ENCODE measurements at regions not wholly inside any gene's neighbourhood (a gene's known extent, or its start where the extent isn't known, plus 50 kb on each side); places are given as distances from the start of the nearest gene placed in this dataset.
A peak's percentile ranks its signal among the peaks of the same experiment; 100 is the strongest.
"Not testable (repeated sequence)": the region's sequence is repeated elsewhere in the genome, so short reads cannot be mapped to it uniquely, and the experiment has no call there.

DNA sequence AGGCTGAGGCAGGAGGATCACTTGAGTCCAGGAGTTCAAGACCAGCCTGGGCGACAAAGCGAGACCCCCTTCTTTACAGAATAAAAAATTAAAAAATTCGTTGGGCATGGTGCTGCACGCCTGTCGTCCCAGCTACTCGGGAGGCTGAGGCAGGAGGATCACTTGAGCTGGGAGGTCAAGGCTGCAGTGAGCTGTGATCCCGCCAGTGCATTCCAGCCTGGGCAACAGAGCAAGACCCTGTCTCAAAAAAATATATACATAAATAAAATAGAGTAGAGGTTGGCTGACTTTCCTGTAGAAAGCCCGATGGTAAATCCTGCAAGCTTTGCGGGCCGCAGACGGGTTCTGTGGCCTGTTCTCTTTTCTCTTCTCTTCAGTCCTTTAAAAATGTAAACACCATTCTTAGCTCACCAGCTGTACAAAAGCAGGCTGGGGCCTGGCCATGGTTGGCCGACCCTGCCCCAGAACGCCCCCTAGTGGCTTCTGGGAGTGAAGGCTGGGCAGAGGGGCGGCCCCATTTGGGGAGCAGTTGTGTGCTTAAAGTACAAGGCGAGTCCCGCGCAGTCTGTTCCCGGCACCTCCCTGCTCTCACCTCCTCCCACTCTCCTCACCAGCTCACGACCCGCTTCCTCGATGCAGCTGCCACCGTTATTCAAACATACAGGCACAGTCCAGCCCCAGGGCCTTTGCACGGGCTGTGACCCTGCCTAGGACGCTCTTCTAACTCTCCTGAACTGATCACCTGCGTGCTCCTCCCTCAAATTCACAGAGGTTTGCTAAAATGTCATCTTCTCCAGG lies 109.5 kb downstream of the CRLF3 start:
- not testable (repeated sequence) for H3K4me3 ChIP-seq (ENCODE audit: low read depth, low read length); H3K36me3 ChIP-seq (ENCODE audit: control insufficient read depth, insufficient read depth, low read length); FAIRE-seq; DNase-seq (ENCODE audit: low read depth); H3K27me3 ChIP-seq (ENCODE audit: control insufficient read depth, insufficient read depth, low read length)
- TF ChIP-seq, protein P1, sequence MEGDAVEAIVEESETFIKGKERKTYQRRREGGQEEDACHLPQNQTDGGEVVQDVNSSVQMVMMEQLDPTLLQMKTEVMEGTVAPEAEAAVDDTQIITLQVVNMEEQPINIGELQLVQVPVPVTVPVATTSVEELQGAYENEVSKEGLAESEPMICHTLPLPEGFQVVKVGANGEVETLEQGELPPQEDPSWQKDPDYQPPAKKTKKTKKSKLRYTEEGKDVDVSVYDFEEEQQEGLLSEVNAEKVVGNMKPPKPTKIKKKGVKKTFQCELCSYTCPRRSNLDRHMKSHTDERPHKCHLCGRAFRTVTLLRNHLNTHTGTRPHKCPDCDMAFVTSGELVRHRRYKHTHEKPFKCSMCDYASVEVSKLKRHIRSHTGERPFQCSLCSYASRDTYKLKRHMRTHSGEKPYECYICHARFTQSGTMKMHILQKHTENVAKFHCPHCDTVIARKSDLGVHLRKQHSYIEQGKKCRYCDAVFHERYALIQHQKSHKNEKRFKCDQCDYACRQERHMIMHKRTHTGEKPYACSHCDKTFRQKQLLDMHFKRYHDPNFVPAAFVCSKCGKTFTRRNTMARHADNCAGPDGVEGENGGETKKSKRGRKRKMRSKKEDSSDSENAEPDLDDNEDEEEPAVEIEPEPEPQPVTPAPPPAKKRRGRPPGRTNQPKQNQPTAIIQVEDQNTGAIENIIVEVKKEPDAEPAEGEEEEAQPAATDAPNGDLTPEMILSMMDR (IDR thresholded peaks at IDR 0.05; ENCODE audit: insufficient read depth, low read length, severe bottlenecking): peak; percentile 48

- DNase-seq (ENCODE audit: low read depth); H3K27me3 ChIP-seq (ENCODE audit: control insufficient read depth, insufficient read depth, low read length); H3K36me3 ChIP-seq (ENCODE audit: control insufficient read depth, insufficient read depth, low read length); H3K4me3 ChIP-seq (ENCODE audit: low read depth, low read length): not testable (repeated sequence)
- FAIRE-seq: peak; percentile 96
These were observed 110.7 kb downstream of the CRLF3 start for GRCh38 chr17:30713805-30714204.

- not testable (repeated sequence) for H3K4me3 ChIP-seq (ENCODE audit: low read depth, low read length); H3K36me3 ChIP-seq (ENCODE audit: control insufficient read depth, insufficient read depth, low read length); DNase-seq (ENCODE audit: low read depth); FAIRE-seq; H3K27me3 ChIP-seq (ENCODE audit: control insufficient read depth, insufficient read depth, low read length)
These were observed 111.6 kb downstream of the CRLF3 start for GRCh38 chr17:30712859-30713258.

DNA sequence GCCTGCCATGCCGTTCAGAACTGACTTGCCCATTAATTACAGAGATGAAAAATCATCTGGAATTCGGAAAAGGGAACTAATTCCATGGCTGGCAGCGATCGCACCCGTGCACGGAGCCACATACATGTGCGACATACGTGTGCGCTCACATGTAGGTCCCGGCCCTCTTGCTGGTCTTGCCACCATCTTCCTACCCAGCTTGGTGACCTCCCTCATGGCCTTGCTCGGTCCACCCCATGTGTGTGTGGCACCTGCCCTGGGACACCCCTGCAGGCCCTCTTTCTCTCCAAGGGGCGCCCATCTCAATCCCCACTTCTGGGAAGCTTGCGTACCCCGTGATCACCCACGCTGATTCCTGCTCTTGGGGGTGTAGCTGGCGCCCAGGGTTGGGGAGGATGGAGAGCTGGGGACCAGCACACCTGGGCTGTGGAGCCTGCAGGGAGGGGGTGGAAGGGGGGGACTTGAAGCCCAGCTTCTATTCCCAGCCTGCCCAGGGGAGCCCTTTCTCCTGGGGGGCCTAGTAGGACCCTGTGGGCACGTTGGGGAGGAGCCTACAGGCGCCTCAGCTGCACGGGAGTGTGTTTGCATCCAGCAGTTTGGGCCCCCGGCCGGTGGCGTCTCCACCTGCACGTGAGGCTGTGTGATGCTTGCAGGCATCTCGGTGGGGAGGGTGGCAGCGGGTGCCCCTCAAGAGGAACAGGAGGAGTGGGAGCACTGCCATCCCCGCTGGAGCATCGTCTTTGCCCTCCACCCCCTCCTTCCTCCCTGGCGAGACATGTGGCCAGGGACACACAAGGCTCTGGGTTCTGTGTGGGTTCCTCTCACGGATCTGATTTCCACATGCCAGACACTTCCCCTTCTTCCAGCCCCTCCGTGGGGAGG lies 112.6 kb downstream of the CRLF3 start:
- not testable (repeated sequence) for FAIRE-seq; DNase-seq (ENCODE audit: low read depth); H3K36me3 ChIP-seq (ENCODE audit: control insufficient read depth, insufficient read depth, low read length); H3K27me3 ChIP-seq (ENCODE audit: control insufficient read depth, insufficient read depth, low read length); H3K4me3 ChIP-seq (ENCODE audit: low read depth, low read length)

DNA sequence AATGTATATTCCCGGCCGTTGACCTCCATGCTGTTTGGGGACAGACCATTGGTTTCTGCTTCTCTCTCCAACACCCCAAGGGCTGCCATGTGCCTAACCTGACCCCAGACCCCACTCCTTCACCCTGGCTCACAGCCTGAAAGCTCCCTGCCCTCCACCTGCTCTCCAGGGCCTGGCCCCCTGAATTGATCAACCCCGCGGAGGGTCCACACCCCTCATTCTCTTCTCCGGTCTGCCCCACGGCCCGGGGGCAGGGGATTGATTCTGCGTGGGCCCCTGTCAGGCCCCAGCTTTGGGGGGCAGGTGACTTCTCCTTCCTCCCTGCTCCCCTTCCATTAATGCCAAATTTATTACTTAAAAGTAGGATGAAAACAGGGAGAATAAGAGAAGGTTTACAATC lies 113.3 kb downstream of the CRLF3 start:
- not testable (repeated sequence) for DNase-seq (ENCODE audit: low read depth); H3K36me3 ChIP-seq (ENCODE audit: control insufficient read depth, insufficient read depth, low read length); FAIRE-seq; H3K4me3 ChIP-seq (ENCODE audit: low read depth, low read length); H3K27me3 ChIP-seq (ENCODE audit: control insufficient read depth, insufficient read depth, low read length)

- not testable (repeated sequence) for FAIRE-seq; DNase-seq (ENCODE audit: low read depth); H3K36me3 ChIP-seq (ENCODE audit: control insufficient read depth, insufficient read depth, low read length)
These were observed 114.0 kb downstream of the CRLF3 start for GRCh38 chr17:30710276-30711088.

GRCh38 chr17:30709561-30710275 lies 114.8 kb downstream of the CRLF3 start:
- H3K36me3 ChIP-seq (ENCODE audit: control insufficient read depth, insufficient read depth, low read length); H3K27me3 ChIP-seq (ENCODE audit: control insufficient read depth, insufficient read depth, low read length); FAIRE-seq; DNase-seq (ENCODE audit: low read depth): not testable (repeated sequence)
- peak overlapping the region; percentile 53 for H3K4me3 ChIP-seq (ENCODE audit: low read depth, low read length)

More at GRCh38 chr17:30710276-30711088, 114.0 kb downstream of the CRLF3 start:
- peak overlapping the region; percentile 53 for H3K4me3 ChIP-seq (ENCODE audit: low read depth, low read length)
- H3K27me3 ChIP-seq (ENCODE audit: control insufficient read depth, insufficient read depth, low read length): not testable (repeated sequence)

GRCh38 chr17:30709096-30709495 lies 115.4 kb downstream of the CRLF3 start:
- not testable (repeated sequence) for DNase-seq (ENCODE audit: low read depth); H3K36me3 ChIP-seq (ENCODE audit: control insufficient read depth, insufficient read depth, low read length); FAIRE-seq; H3K27me3 ChIP-seq (ENCODE audit: control insufficient read depth, insufficient read depth, low read length)
- peak overlapping the region; percentile 53 for H3K4me3 ChIP-seq (ENCODE audit: low read depth, low read length)

DNA sequence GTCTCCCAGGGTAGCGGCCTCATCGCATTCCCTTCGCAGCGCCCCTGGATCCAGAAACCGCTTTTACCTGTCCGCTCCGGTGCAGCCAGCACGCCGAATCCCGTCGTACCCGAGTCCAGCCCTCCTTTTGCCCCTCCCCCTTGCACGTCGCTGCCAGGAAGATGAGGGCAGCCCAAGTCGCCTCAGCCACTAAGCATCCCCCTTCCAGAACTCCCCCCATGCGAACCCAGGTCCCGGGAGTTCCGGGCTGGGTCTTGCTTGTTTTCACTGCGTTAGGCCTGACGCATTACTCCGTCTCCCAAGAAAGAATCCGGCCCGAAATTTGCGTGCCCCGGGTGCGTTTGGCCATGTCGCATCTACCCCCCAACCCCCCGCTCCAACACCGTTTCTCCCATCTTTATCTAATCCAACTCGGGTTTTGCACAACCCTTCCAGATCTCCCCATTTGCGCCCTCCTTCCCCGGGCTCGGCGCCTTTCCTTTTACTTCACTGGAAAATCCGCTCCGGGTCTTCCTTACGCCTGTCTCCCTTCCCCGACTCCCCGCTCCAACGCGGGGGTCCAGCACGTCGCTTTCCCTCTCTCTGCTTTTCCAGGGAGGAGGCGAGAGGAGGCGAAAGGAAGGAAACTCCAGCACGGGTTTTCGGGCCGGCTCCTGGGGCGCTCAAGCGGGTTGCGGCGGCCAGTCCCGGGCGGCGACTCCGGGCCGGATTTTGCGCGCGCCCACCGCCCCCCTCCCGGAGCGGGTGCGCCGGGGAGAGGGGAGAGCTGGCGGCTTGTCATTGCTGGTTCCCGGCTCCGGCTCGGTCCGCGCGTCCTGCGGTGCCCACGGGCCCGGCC lies 116.0 kb downstream of the CRLF3 start:
- DNase-seq (ENCODE audit: low read depth): peak; percentile 67
- H3K27me3 ChIP-seq (ENCODE audit: control insufficient read depth, insufficient read depth, low read length); H3K36me3 ChIP-seq (ENCODE audit: control insufficient read depth, insufficient read depth, low read length): not testable (repeated sequence)
- peak overlapping the region; percentile 53 for H3K4me3 ChIP-seq (ENCODE audit: low read depth, low read length)
- peak; percentile 90 for FAIRE-seq

DNA sequence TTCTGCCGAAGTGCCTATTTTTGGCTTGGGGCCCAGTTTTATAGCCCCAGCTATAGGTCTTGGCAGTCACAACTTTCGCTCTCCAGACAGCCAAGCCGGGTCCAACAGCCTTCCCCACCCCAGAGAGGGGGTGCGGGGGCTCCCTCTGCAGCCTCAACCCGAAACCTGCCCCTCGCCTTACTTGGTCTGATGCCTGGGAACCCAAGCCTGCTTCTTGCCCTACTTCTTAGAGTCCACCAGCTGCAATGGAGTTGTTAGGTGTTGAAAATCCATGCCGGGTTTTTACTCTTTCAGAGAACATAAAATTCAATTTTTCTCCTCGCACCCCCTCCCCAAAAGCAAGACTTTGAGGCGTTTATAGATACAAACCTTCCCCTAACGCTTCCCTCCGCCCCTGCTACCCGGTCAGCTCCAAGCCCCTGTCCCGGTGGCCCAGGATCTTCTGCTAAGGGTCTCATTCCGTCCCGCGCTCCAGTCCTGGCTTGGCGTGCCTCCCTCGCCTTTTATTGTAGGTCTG lies 116.7 kb downstream of the CRLF3 start:
- not testable (repeated sequence) for FAIRE-seq; H3K27me3 ChIP-seq (ENCODE audit: control insufficient read depth, insufficient read depth, low read length); H3K36me3 ChIP-seq (ENCODE audit: control insufficient read depth, insufficient read depth, low read length)
- H3K4me3 ChIP-seq (ENCODE audit: low read depth, low read length): peak overlapping the region; percentile 53
- peak; percentile 15 for DNase-seq (ENCODE audit: low read depth)

GRCh38 chr17:30706461-30707335 lies 117.8 kb downstream of the CRLF3 start:
- peak; percentile 73 for FAIRE-seq
- not testable (repeated sequence) for H3K4me3 ChIP-seq (ENCODE audit: low read depth, low read length); H3K27me3 ChIP-seq (ENCODE audit: control insufficient read depth, insufficient read depth, low read length); H3K36me3 ChIP-seq (ENCODE audit: control insufficient read depth, insufficient read depth, low read length); DNase-seq (ENCODE audit: low read depth)

Measured in bronchial epithelial cell (primary cell).